Trophoblast cell (in vitro differentiated cells and primary cell): ENCODE measurements at regions not wholly inside any gene's neighbourhood (a gene's known extent, or its start where the extent isn't known, plus 50 kb on each side); places are given as distances from the start of the nearest gene placed in this dataset.
A peak's percentile ranks its signal among the peaks of the same experiment; 100 is the strongest.

Experiments
- DNase-seq, 2 donors: peaks; one replicate each; pipeline ENCODE4 v3.0.0-alpha.2; 2016
- H2AFZ ChIP-seq: 2 replicates; pipeline ENCODE4 v1.6.1; 2013; ENCODE audit warnings: low read length, moderate library complexity, mild to moderate bottlenecking; ENCODE audit not compliant: insufficient read depth, poor library complexity
- H2AK5ac ChIP-seq: 2 replicates; pipeline ENCODE4 v1.6.1; 2013; ENCODE audit warnings: mild to moderate bottlenecking, low read length
- H2BK120ac ChIP-seq: 2 replicates; pipeline ENCODE4 v1.6.1; 2013; ENCODE audit warnings: low read length, mild to moderate bottlenecking, moderate library complexity; ENCODE audit not compliant: insufficient read depth, poor library complexity
- H2BK12ac ChIP-seq: 2 replicates; pipeline ENCODE4 v1.6.1; 2013; ENCODE audit warnings: mild to moderate bottlenecking, low read length, moderate library complexity
- H2BK5ac ChIP-seq: 2 replicates; pipeline ENCODE4 v1.6.1; 2013; ENCODE audit warnings: low read length, low read depth, moderate library complexity, mild to moderate bottlenecking; ENCODE audit not compliant: poor library complexity
- H3K14ac ChIP-seq: 2 replicates; pipeline ENCODE4 v1.6.1; 2013; ENCODE audit warnings: mild to moderate bottlenecking, low read length
- H3K18ac ChIP-seq: 2 replicates; pipeline ENCODE4 v1.6.1; 2013; ENCODE audit warnings: mild to moderate bottlenecking, low read length
- H3K23ac ChIP-seq: 2 replicates; pipeline ENCODE4 v1.6.1; 2013; ENCODE audit warnings: low read length
- H3K27ac ChIP-seq: 2 replicates; pipeline ENCODE4 v1.5.1; 2013; ENCODE audit warnings: low read depth, mild to moderate bottlenecking, inconsistent platforms, low read length, moderate library complexity
- H3K27me3 ChIP-seq: 2 replicates; pipeline ENCODE4 v1.6.1; 2013; ENCODE audit warnings: inconsistent platforms, mild to moderate bottlenecking, low read length, moderate library complexity; ENCODE audit not compliant: insufficient read depth
- H3K36me3 ChIP-seq, 2 experiments: 1 replicate in 1 of 2; 2 replicates in 1 of 2; pipeline ENCODE4 v1.6.1; 2013; ENCODE audit warnings: low read length in 2 of 2, mild to moderate bottlenecking in 2 of 2, moderate library complexity in 1 of 2; ENCODE audit not compliant: insufficient read depth in 2 of 2, control insufficient read depth in 1 of 2
- H3K4ac ChIP-seq: 2 replicates; pipeline ENCODE4 v1.6.1; 2013; ENCODE audit warnings: low read depth, mild to moderate bottlenecking, low read length, moderate library complexity
- H3K4me1 ChIP-seq, 2 experiments: 1 replicate in 1 of 2; 2 replicates in 1 of 2; pipeline ENCODE4 v1.6.1; 2013; ENCODE audit warnings: low read length in 2 of 2, mild to moderate bottlenecking in 2 of 2, moderate library complexity in 1 of 2; ENCODE audit not compliant: insufficient read depth in 2 of 2, control insufficient read depth in 1 of 2
- H3K4me2 ChIP-seq: 2 replicates; pipeline ENCODE4 v1.6.1; 2013; ENCODE audit warnings: inconsistent platforms, mild to moderate bottlenecking, low read length, moderate library complexity
- H3K4me3 ChIP-seq: 2 replicates; pipeline ENCODE4 v1.5.1; 2013; ENCODE audit warnings: mild to moderate bottlenecking, low read depth, low read length, inconsistent platforms
- H3K79me1 ChIP-seq: one replicate; pipeline ENCODE4 v1.6.1; 2013; ENCODE audit warnings: low read length
- H3K79me2 ChIP-seq: 2 replicates; pipeline ENCODE4 v1.6.1; 2013; ENCODE audit warnings: low read length, mild to moderate bottlenecking; ENCODE audit not compliant: control insufficient read depth, insufficient read depth, poor library complexity
- H3K9ac ChIP-seq: 2 replicates; pipeline ENCODE4 v1.6.1; 2013; ENCODE audit warnings: mild to moderate bottlenecking, low read length
- H3K9me3 ChIP-seq: 2 replicates; pipeline ENCODE4 v1.6.1; 2013; ENCODE audit warnings: low read depth, mild to moderate bottlenecking, control low read depth, inconsistent platforms, low read length; ENCODE audit not compliant: insufficient read depth
- H4K12ac ChIP-seq: 2 replicates; pipeline ENCODE4 v1.6.1; 2013; ENCODE audit warnings: low read depth, mild to moderate bottlenecking, low read length, moderate library complexity
- H4K8ac ChIP-seq: 2 replicates; pipeline ENCODE4 v1.6.1; 2013; ENCODE audit warnings: low read depth, mild to moderate bottlenecking, low read length, moderate library complexity
- H4K91ac ChIP-seq: one replicate; pipeline ENCODE4 v1.6.1; 2013; ENCODE audit warnings: low read depth, mild to moderate bottlenecking, low read length, moderate library complexity
- WGBS: extraction: QIAGEN DNeasy Blood & Tissue Kit; methylation state at CpG from one replicate; pipeline ENCODE4 v1.1.7; 2013; ENCODE audit warnings: missing lambda C conversion rate; ENCODE audit not compliant: insufficient read length, insufficient coverage; ENCODE audit errors: extremely low coverage; 5-methylcytosine and 5-hydroxymethylcytosine counted together

DNA sequence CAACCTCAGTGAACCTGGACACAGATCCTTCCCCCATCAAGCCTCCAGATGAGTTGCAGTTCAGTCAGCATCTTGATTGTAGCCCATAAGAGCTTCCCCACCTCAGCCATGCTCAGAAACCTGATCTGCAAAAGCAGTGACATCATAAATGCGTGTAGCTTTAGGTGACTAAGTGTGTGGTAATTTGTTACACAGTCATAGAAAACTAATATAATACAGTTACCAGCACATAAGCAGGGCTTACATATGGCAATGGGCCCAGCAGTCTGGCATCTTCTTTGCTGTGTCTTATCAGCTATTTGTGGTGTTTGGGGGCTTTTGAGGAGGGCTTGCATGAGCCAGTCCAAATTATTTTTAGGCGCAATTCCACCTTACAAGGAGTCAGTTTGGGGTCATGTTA, 807.0 kb downstream of the SLC4A3 start:
- no peak overlapping the region for H3K27ac ChIP-seq
- no peaks in the 10 kb centered on the region for H3K27me3 ChIP-seq
- no peaks in the 10 kb centered on the region for H3K36me3 ChIP-seq
- H2BK120ac ChIP-seq: no peak overlapping the region
- H3K4me2 ChIP-seq: no peak overlapping the region
- WGBS: no CpG with 5 or more reads among the region's 2 CpGs
- no peaks in the 10 kb centered on the region for H3K79me2 ChIP-seq
- no peaks in the 10 kb centered on the region for H3K79me1 ChIP-seq
- H4K8ac ChIP-seq: no peak overlapping the region
- no peak overlapping the region for H2AFZ ChIP-seq
- H2BK5ac ChIP-seq: no peak overlapping the region
- no peak overlapping the region for H2AK5ac ChIP-seq
- H3K4me3 ChIP-seq: no peak overlapping the region
- no peak overlapping the region for H2BK12ac ChIP-seq
- H3K4me1 ChIP-seq: no peaks in the 10 kb centered on the region
- no peak overlapping the region for H4K91ac ChIP-seq
- no peak overlapping the region for H3K4ac ChIP-seq
- no peaks in the 10 kb centered on the region for H3K9me3 ChIP-seq
- H3K18ac ChIP-seq: no peak overlapping the region
- DNase-seq: peak in 1 of 2 donors; percentile 18
- no peak overlapping the region for H4K12ac ChIP-seq
- no peak overlapping the region for H3K14ac ChIP-seq
- H3K9ac ChIP-seq: no peak overlapping the region
- H3K23ac ChIP-seq: no peak overlapping the region

GRCh38 chr2:220437938-220438337, 810.5 kb downstream of the SLC4A3 start:
- Histone ChIP-seq H4K12ac (no peak overlapping the region), H3K79me2 (no peaks in the 10 kb centered on the region), H3K36me3 (no peaks in the 10 kb centered on the region), H3K9me3 (no peaks in the 10 kb centered on the region), H4K8ac (no peak overlapping the region), H2BK120ac (no peak overlapping the region), H2AFZ (no peak overlapping the region), H3K27ac (no peak overlapping the region), H2AK5ac (no peak overlapping the region), H2BK12ac (no peak overlapping the region), H3K9ac (no peak overlapping the region), H4K91ac (no peak overlapping the region), H3K4ac (no peak overlapping the region), H2BK5ac (no peak overlapping the region), H3K23ac (no peak overlapping the region), H3K4me2 (no peak overlapping the region), H3K4me1 (no peaks in the 10 kb centered on the region), H3K14ac (no peak overlapping the region), H3K27me3 (no peaks in the 10 kb centered on the region), H3K79me1 (no peaks in the 10 kb centered on the region), H3K18ac (no peak overlapping the region), H3K4me3 (no peak overlapping the region)
- WGBS: no CpG with 5 or more reads among the region's 2 CpGs
- DNase-seq: no peak

DNA sequence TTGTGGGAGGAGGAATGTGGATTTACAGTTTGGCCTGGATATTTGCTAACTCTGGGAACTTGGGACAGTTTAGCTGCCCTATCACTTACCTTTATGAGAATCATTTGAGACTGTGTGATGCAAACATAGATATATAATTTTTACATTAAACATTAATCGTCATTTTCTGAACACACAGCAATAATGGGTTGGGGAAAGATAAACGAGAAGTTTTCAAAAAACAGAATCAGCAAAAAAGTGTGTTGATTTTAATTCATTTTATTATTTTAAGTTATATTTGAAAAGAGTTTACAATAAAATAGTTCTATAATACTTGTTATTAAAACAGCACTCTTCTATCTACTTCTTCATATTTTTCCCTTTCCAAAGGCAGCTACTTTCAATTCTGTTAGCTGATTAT, 813.3 kb downstream of the SLC4A3 start:
- no peaks in the 10 kb centered on the region for H3K36me3 ChIP-seq
- no peak overlapping the region for H2AK5ac ChIP-seq
- H2BK12ac ChIP-seq: no peak overlapping the region
- H3K79me2 ChIP-seq: no peaks in the 10 kb centered on the region
- no peak overlapping the region for H4K91ac ChIP-seq
- H3K27me3 ChIP-seq: no peaks in the 10 kb centered on the region
- no peak overlapping the region for H3K4ac ChIP-seq
- no peak overlapping the region for H4K12ac ChIP-seq
- no peak overlapping the region for H2BK5ac ChIP-seq
- no peak overlapping the region for H3K18ac ChIP-seq
- no peaks in the 10 kb centered on the region for H3K9me3 ChIP-seq
- no peaks in the 10 kb centered on the region for H3K79me1 ChIP-seq
- no peak overlapping the region for H4K8ac ChIP-seq
- H3K4me3 ChIP-seq: no peak overlapping the region
- no peak overlapping the region for H2BK120ac ChIP-seq
- H3K27ac ChIP-seq: no peak overlapping the region
- H3K23ac ChIP-seq: no peak overlapping the region
- no peak overlapping the region for H3K4me2 ChIP-seq
- DNase-seq: no peak
- H2AFZ ChIP-seq: no peak overlapping the region
- H3K4me1 ChIP-seq: no peaks in the 10 kb centered on the region
- H3K9ac ChIP-seq: no peak overlapping the region
- WGBS: no CpG with 5 or more reads among the region's 2 CpGs
- H3K14ac ChIP-seq: no peak overlapping the region

DNA sequence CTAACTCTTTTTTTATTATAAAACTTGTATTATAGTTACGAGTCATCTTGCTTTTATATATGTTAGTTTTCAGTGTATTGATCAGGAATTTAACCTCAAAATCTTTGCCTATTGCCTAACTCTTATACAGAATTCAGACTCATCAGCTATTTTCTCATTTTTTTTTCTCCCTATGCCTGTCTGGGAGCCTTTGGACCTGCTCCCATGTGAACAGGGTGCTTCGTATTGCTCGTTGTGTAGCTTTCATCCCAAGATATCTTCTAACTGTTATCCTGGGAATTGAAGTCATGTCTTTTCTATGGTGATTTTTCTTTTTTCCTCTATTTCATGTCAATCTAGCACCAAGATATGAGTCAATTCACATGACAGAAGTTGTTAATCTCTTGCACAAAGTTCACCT, 814.0 kb downstream of the SLC4A3 start:
- Histone ChIP-seq H3K9ac (no peak overlapping the region), H3K23ac (no peak overlapping the region), H3K36me3 (no peaks in the 10 kb centered on the region), H3K27me3 (no peaks in the 10 kb centered on the region), H3K79me2 (no peaks in the 10 kb centered on the region), H2AFZ (no peak overlapping the region), H2BK12ac (no peak overlapping the region), H2BK120ac (no peak overlapping the region), H4K12ac (no peak overlapping the region), H2BK5ac (no peak overlapping the region), H3K4me2 (no peak overlapping the region), H3K79me1 (no peaks in the 10 kb centered on the region), H3K27ac (no peak overlapping the region), H3K4ac (no peak overlapping the region), H3K4me3 (no peak overlapping the region), H4K8ac (no peak overlapping the region), H4K91ac (no peak overlapping the region), H3K18ac (no peak overlapping the region), H3K14ac (no peak overlapping the region), H2AK5ac (no peak overlapping the region), H3K9me3 (no peaks in the 10 kb centered on the region), H3K4me1 (no peaks in the 10 kb centered on the region)
- DNase-seq: no peak
- whole genome bisulfite sequencing: no CpG with 5 or more reads among the region's 3 CpGs
